Stimulated activated CD8-positive, alpha-beta memory T cell treated with anti-CD3 and anti-CD28 coated beads, Interleukin-15, amount 100 ng/mL, for 4 hours (primary cell): ENCODE measurements at regions not wholly inside any gene's neighbourhood (a gene's known extent, or its start where the extent isn't known, plus 50 kb on each side); places are given as distances from the start of the nearest gene placed in this dataset.

Source experiments
- DNase-seq, 2 donors: peaks; one replicate each; pipeline ENCODE4 v3.0.0-alpha.2; 2020; ENCODE audit warnings: low read depth in 2 of 2

- DNase-seq = no peak
These were observed 220.1 kb upstream of the SERP2 start for GRCh38 chr13:44153496-44153895.

GRCh38 chr13:44155422-44156293 lies 218.0 kb upstream of the SERP2 start:
- DNase-seq = no peak

- no peak for DNase-seq
These were observed 217.3 kb upstream of the SERP2 start for GRCh38 chr13:44156294-44156658.

- DNase-seq = no peak
These were observed 216.0 kb upstream of the SERP2 start for GRCh38 chr13:44157606-44158005.

- DNase-seq = no peak
These were observed 215.5 kb upstream of the SERP2 start for GRCh38 chr13:44158098-44158521.

GRCh38 chr13:44158881-44159632 lies 214.6 kb upstream of the SERP2 start:
- DNase-seq = no peak

- no peak for DNase-seq
These were observed 213.9 kb upstream of the SERP2 start for GRCh38 chr13:44159633-44160279.

- DNase-seq = no peak
These were observed 212.9 kb upstream of the SERP2 start for GRCh38 chr13:44160591-44161191.

GRCh38 chr13:44163108-44163507 lies 210.5 kb upstream of the SERP2 start:
- DNase-seq = no peak

GRCh38 chr13:44165221-44165888 lies 208.3 kb upstream of the SERP2 start:
- no peak for DNase-seq

GRCh38 chr13:44165889-44166496 lies 207.6 kb upstream of the SERP2 start:
- DNase-seq = no peak

GRCh38 chr13:44169018-44169911 lies 204.4 kb upstream of the SERP2 start:
- no peak for DNase-seq

- no peak for DNase-seq
These were observed 202.9 kb upstream of the SERP2 start for GRCh38 chr13:44170731-44171130.

- DNase-seq = no peak
These were observed 202.5 kb upstream of the SERP2 start for GRCh38 chr13:44171156-44171555.

- DNase-seq = no peak
These were observed 201.8 kb upstream of the SERP2 start for GRCh38 chr13:44171861-44172260.

GRCh38 chr13:44172281-44172810 lies 201.3 kb upstream of the SERP2 start:
- DNase-seq = no peak

GRCh38 chr13:44174769-44175425 lies 198.7 kb upstream of the SERP2 start:
- DNase-seq = no peak

- DNase-seq = no peak
These were observed 197.5 kb upstream of the SERP2 start for GRCh38 chr13:44176173-44176572.

GRCh38 chr13:44180876-44181536 lies 192.6 kb upstream of the SERP2 start:
- no peak for DNase-seq
